ENCODE measurements at regions not wholly inside any gene's neighbourhood (a gene's known extent, or its start where the extent isn't known, plus 50 kb on each side); places are given as distances from the start of the nearest gene placed in this dataset.
"Not testable (repeated sequence)": the region's sequence is repeated elsewhere in the genome, so short reads cannot be mapped to it uniquely, and the experiment has no call there.

- FAIRE-seq = no peak
Measured at GRCh38 chr13:26484196-26484595, 73.3 kb upstream of the WASF3 start.

GRCh38 chr13:26485288-26485687 is 72.2 kb upstream of the WASF3 start:
- FAIRE-seq = no peak

GRCh38 chr13:26485786-26486185 is 71.7 kb upstream of the WASF3 start:
- FAIRE-seq = no peak

GRCh38 chr13:26486550-26486949 is 70.9 kb upstream of the WASF3 start:
- no peak for FAIRE-seq

- no peak for FAIRE-seq
Measured at GRCh38 chr13:26487781-26488180, 69.7 kb upstream of the WASF3 start.

- FAIRE-seq = no peak
Measured at GRCh38 chr13:26488236-26489003, 69.1 kb upstream of the WASF3 start.

- not testable (repeated sequence) for FAIRE-seq
Measured at GRCh38 chr13:26492301-26492700, 65.2 kb upstream of the WASF3 start.

- no peak for FAIRE-seq
Measured at GRCh38 chr13:26494571-26495195, 62.8 kb upstream of the WASF3 start.

GRCh38 chr13:26495750-26496149 is 61.7 kb upstream of the WASF3 start:
- no peak for FAIRE-seq

GRCh38 chr13:26497968-26498511 is 59.4 kb upstream of the WASF3 start:
- no peak for FAIRE-seq

- no peak for FAIRE-seq
Measured at GRCh38 chr13:26498656-26499601, 58.6 kb upstream of the WASF3 start.

GRCh38 chr13:26500618-26501320 is 56.7 kb upstream of the WASF3 start:
- no peak for FAIRE-seq

GRCh38 chr13:26501641-26502040 is 55.8 kb upstream of the WASF3 start:
- no peak for FAIRE-seq

GRCh38 chr13:26502826-26503225 is 54.7 kb upstream of the WASF3 start:
- FAIRE-seq = no peak

- no peak for FAIRE-seq
Measured at GRCh38 chr13:26503826-26504594, 53.5 kb upstream of the WASF3 start.

Measured in A204.1 (cell line).